Renal cortex interstitium (tissue), 11 donors: ENCODE measurements at regions not wholly inside any gene's neighbourhood (a gene's known extent, or its start where the extent isn't known, plus 50 kb on each side); places are given as distances from the start of the nearest gene placed in this dataset.

Experiments used
- DNase-seq, 11 donors: peaks; one replicate each; pipeline ENCODE4 v3.0.0-alpha.2; 2013; ENCODE audit warnings: low read depth in 9 of 11, low spot score in 4 of 11; ENCODE audit errors: extremely low read depth in 1 of 11

GRCh38 chr14:96747006-96747405 lies 50.2 kb upstream of the VRK1 start:
- no peak for DNase-seq
